ENCODE measurements at regions not wholly inside any gene's neighbourhood (a gene's known extent, or its start where the extent isn't known, plus 50 kb on each side); places are given as distances from the start of the nearest gene placed in this dataset.

DNA sequence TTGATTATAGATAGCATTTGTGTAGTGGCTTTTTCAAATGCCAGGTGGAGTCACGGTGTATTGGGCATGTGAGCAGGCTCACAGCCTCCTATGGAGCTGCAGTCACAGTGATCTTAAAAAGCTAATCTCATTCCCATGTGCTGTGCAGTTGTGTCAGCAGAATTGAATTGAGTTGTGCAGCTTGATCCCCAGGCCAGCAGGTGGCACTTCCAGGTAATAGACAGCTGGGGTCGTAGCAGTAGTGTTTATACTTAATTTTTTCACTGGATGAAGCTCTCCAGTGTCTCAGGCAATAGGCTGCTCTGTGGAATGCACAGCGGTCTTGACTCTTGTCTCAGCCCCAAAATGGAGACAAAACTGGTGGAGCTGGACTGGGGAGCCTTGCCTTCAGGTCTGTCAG is 1028.1 kb downstream of the SH3BGRL start:
- TF ChIP-seq, protein P1, sequence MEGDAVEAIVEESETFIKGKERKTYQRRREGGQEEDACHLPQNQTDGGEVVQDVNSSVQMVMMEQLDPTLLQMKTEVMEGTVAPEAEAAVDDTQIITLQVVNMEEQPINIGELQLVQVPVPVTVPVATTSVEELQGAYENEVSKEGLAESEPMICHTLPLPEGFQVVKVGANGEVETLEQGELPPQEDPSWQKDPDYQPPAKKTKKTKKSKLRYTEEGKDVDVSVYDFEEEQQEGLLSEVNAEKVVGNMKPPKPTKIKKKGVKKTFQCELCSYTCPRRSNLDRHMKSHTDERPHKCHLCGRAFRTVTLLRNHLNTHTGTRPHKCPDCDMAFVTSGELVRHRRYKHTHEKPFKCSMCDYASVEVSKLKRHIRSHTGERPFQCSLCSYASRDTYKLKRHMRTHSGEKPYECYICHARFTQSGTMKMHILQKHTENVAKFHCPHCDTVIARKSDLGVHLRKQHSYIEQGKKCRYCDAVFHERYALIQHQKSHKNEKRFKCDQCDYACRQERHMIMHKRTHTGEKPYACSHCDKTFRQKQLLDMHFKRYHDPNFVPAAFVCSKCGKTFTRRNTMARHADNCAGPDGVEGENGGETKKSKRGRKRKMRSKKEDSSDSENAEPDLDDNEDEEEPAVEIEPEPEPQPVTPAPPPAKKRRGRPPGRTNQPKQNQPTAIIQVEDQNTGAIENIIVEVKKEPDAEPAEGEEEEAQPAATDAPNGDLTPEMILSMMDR (IDR thresholded peaks at IDR 0.05; ENCODE audit: extremely low read depth, missing control alignments) = no peak
- DNase-seq (ENCODE audit: low spot score) = no peak

DNA sequence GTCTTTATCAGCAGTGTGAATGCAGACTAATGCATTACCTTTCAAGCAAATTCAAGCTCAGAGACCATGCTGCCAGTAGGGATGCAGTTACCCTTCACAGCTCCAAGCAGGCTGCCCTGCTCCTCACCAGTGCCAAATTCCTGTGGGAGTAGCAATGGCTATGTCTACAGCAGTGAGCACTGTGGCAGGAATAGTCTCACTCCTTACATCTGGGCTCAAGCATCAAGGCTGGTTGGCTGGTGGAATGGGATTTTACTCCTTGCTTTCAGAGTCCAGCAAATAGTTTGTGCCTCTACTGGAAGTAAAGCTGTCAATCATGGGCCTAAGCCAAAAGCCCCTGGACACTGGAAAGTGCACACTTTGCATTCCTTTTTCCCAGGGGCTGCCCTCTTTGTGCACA is 1030.8 kb downstream of the SH3BGRL start:
- TF ChIP-seq, protein P1 (IDR thresholded peaks at IDR 0.05; ENCODE audit: extremely low read depth, missing control alignments) = no peak
- DNase-seq (ENCODE audit: low spot score) = no peak

DNA sequence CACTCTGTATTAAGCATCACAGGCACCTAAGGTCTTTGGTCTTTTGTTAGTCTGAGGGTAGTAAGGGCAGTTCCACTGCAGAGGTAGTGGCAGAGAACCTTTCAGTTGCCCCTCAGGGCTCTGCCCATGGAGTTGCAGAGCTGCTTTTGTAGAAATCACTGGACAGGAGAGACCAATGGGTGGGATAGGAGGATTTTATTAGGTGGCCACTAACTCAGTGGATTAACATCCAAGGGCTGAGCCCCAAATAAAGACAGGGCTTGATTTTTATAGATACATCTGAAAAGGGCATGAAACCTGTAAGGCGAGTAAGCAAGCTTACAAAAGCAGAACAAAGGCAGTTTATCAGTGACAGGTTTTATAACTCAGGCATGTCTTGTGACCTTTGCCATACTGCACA is 1035.4 kb downstream of the SH3BGRL start:
- TF ChIP-seq, protein P1 (IDR thresholded peaks at IDR 0.05; ENCODE audit: extremely low read depth, missing control alignments) = no peak
- DNase-seq (ENCODE audit: low spot score) = no peak

Data from GM20000 (cell line).